Medulla oblongata (tissue), 1 donor: ENCODE measurements at regions not wholly inside any gene's neighbourhood (a gene's known extent, or its start where the extent isn't known, plus 50 kb on each side); places are given as distances from the start of the nearest gene placed in this dataset.

Experiments
- DNase-seq: peaks from one replicate; pipeline ENCODE4 v3.0.0-alpha.2; 2015; ENCODE audit errors: extremely low spot score

DNA sequence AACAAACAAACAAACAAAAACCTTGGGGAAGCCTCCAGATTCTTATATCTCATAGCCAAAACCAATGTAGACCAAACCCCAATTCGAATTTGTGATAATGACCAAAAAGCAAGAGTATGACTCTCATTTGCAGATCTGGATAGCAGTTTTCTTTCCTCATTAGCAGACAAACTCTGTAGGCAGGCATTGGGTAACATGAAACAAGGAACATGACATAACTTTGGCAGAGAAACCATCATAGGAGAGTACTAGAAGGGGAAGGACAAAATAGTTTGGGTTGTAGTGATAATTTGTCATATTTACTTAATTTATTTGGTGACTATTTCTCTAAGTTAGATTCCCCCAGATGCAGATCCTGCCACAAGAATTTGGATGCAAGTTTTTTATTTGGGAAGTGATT is 187.8 kb downstream of the MID1IP1 start:
- no peak for DNase-seq

GRCh38 chrX:38991656-38992440 is 190.6 kb downstream of the MID1IP1 start:
- DNase-seq = no peak

DNA sequence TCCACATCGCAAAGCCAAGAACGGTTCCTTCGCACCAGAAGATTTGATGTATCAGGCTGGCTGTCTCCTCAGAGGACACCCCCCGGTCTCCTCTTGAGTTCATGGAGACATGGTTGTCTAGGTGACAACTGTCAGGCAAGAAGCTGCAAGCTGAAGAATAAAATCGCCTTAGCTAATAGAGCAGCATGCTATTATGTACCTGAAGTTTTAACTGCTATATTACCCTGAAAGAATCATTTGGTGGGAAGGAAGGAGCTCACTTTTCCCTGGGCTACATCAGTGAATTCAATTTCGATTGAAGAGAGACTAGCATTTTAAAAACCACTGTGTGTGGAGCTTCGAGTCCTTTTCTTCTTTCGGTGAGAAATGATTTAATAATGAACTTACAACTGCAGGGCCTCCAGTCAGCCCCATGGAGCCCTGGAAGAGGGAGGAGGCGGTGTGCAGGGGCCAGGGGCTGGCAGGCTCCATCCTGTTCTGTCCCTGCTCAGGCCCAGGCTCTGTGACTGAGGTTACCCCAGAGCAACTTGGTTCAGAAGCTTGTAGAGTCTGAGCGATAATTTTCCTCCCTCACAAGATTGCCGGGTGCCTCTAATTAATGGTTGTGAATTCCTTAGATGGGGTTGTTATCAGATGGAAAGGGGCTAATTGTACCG is 191.3 kb downstream of the MID1IP1 start:
- no peak for DNase-seq

DNA sequence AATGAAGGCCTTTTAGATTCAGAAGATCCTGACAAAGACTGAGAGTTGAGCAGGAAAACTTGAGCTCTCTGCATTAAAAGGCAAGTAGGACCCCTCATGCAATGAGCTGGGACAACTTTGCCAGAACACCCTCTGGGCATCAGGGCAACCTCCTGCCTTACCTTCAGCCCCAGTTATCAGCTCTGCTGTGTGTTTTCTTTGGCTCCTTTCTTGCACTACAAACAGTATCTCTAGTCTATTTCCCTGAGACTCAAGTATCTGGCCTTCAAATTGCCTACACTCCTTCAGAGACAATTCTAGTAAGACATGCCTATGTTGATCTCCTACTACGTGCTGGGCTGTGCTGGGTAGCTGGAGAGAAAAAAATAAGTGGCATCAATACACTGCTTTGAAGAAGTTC is 192.2 kb downstream of the MID1IP1 start:
- no peak for DNase-seq

DNA sequence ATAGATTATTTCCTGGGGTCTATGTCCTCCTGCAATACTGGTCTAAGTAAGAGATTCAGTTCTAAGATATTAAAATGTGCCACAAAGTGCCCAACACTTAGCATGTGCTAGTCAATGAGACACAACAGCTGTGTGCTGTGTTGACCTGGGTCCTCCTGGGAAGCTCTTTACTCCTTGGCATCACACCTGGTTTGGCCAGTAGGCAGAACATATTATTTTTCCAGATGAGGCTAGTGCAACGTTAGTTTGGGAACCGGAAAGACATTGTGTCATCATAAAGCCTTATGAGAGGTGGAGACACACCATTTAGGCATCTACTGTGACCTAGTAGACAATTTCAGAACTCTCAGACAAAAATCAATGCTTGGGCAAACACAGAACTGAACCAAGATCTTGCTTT is 197.8 kb downstream of the MID1IP1 start:
- DNase-seq = no peak

DNA sequence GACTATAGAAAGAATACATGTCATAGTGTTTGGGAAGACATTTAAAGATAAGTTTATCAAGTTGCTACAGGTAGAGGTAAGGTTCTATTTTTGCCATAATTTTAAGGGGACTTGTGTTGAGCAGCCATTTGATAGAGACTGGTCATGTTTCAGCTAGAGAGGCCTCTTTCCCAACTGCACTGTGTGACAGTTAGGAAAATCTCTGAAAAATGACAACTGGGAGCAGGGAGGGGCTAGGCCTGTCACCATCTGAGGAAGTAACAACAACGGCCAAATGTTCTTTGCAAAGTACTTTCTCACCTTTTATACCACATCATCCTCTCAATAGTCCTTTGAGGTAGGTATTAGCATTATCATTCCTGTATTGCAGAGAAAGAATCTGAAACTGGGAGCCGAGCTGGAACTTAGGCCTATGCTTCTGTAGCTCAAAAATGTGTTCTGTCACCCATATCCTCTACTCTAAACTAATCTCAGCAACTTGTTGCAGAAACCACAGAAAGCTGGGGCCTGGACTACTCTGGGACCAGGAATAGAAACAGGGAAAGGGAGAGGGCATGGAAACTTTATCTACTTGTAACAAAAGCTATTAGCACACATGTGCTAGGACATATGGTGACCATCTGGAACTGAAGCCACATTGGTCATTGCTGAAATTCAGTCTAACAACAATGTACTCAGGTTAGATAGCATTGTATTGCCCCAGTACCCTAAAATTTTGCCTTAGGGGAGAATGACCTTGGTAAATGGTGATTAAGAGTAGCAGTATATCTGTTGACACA is 198.9 kb downstream of the MID1IP1 start:
- DNase-seq = no peak

- no peak for DNase-seq
These were observed 199.5 kb downstream of the MID1IP1 start for GRCh38 chrX:39000802-39001201.

DNA sequence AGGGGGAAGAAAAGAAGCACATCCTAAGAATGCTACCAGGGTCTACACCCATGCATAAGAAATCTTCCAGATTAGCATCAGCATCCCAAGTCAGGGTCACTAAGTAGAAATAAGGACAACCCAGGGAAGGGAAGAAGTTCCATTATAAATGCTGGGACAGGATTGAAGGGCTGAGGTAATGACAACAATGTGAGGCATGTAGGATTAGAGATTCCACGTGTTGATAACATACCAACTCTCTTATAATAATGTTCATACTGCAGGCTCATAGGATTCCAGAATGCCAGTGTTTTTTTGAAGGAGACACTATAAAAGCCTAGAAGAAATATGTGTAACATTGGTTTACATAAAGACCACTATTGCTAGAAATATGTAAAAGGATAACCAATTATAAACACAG is 201.2 kb downstream of the MID1IP1 start:
- DNase-seq = no peak

DNA sequence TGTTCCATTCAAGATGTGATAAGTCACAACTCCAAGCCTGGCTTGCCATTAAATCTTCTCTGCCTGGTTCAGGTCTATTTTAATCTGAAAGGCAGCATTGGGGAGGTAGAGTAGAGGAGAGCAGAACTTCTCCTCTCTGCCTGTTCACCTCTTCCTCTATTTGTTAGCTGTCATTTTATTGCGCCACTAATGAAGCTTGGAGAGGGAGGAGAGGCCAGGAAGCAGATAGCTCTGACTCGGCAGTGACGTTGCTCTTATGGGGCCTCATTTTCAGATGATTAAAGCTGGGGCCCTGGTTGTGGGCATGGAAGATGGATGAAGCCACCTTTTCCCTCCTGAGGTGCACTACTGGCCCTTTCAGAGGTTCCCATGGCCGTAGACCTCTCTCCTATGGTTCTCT is 207.3 kb downstream of the MID1IP1 start:
- DNase-seq = no peak

- no peak for DNase-seq
These were observed 210.4 kb downstream of the MID1IP1 start for GRCh38 chrX:39011454-39012221.

GRCh38 chrX:39012621-39013111 is 211.4 kb downstream of the MID1IP1 start:
- no peak for DNase-seq

DNA sequence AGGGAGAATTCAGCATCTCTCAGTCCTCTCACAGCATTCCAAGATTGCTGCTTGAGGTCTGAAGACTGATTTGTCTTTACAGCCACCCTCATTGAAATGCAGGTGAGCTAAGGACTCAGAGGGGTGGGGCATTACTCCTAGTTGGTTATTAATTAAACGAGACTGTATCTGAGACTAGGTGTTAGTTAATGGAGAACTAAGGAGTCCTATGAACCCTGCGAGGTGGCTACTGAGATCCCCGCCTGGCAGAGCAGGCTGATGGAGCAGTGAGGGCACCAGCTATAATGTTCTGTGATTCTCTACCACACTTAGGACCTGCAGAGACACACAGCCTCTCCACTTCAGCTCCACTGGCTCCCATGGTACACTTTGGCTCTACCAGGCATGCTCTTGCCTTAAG is 215.3 kb downstream of the MID1IP1 start:
- no peak for DNase-seq

DNA sequence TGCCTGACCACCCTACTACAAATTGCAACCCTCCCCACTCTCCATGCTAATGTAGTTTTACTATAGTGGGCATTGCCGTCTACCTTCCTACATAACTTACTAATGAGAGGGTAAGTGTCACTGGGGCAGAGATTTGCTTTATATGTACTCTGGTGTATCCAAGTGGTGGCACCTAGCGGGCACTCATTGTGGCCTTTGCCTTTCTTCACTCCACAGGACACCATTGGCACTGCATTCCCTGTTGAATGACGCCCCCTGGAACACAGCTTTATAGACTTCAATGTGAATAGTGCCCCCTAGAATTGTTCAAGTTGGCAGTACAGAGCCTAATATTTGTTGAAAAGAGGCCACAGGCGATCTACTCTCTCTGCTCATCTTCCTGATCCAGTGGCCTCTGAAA is 215.8 kb downstream of the MID1IP1 start:
- DNase-seq = no peak

DNA sequence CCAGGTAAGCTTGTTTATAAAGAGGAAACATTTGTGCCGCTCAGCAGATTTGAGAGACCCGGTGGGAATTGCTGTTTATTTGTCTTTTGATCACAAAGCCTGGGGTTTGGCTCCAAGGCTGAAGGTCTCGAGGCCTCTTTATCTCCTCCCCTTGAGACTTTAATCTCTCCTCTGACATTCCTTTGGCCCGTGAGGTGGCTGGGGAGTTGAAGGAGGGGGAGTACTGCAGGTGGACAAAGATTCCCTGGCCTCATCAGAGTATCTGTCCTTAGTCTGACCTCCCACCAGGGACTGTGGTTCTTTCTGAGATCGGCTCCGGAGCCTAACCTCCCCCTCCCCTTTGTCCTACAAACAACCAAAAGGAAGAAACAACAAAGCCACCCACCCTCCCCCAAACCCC is 216.5 kb downstream of the MID1IP1 start:
- DNase-seq = no peak

- DNase-seq = no peak
These were observed 217.3 kb downstream of the MID1IP1 start for GRCh38 chrX:39018541-39018940.

DNA sequence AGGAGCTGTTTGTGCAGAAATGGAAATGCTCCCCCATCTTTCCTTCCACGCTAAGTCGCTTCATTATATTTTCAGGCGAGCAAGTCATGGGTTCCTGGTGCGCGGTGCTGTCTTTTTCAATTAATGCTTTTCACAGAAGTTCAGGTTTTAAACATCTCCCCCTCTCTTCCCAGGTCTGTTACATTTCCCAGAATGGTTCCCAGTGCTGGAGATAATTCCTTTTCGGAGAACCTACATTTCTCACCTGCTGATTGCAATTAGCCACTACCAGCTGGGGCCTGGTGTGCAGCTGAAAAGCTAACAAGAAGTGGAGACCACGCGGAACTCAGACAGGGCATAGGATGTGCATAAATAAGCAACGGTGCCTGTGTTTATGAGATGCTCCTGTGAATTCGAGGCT is 217.8 kb downstream of the MID1IP1 start:
- no peak for DNase-seq

DNA sequence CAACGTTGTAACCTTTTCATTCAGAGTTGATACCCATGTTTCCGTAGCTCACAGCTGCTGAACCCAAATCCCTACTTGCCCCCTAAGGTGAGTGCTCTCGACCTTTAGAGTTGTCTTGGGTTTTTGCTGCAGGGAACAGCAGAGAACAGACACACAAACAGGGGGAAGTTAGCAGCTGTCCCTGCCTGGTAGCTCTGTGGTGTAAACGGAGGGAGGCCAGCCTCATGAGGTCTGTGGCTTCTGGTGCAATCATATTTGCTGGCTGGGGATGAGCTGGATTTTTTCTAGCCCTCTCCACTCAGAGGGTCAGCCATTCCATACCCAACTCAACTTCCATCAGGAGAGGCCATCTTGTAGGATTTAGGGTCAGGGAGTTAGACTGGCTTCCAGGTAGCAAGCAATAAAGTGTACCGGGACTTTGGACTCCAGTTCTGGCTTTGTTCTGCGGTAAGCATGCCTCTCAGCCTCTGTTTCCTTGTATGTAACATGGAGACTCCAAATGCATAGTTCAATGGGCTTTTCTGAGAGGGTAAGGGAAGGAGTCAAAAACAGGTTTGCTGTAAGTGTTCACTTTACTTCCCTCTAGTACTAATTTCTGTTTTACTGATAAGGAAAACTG is 218.9 kb downstream of the MID1IP1 start:
- no peak for DNase-seq

DNA sequence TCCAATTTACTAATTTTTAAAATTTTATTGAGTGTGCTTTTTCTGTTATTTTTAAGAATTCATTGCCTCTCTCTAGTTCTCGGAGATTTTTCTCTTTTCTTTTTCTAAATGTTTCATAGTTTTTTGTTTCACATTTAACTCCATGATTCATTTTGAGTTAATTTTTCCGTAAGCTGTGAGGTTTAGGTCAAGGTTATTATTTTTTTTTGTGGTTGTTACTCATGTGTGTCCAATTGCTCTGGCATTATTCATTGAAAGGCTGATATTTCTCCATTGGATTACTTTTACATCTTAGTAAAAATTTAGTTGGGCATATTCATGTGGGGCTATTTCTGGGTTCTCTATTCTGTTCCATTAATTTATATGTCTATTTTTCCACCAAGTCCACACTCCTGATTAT is 220.8 kb downstream of the MID1IP1 start:
- DNase-seq = no peak

DNA sequence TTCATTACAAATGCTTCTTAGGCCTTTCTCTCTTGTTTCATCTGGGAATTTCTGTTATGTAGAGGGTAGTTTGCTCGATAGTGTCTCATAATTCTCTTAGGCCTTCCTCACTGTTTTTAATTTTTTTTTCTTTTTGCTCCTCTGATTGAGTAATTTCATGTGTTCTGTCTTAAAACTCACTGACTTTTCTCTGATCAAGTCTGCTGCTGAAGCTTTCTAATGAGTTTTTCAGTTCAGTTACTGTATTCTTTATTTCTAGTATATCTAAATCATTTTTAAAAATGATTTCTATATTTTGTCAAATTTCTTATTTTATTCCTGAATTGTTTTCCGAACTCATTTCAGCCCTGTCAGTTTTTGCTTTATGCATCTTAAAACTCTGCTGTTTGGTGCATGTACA is 228.0 kb downstream of the MID1IP1 start:
- no peak for DNase-seq

- no peak for DNase-seq
These were observed 229.4 kb downstream of the MID1IP1 start for GRCh38 chrX:39030636-39031035.

DNA sequence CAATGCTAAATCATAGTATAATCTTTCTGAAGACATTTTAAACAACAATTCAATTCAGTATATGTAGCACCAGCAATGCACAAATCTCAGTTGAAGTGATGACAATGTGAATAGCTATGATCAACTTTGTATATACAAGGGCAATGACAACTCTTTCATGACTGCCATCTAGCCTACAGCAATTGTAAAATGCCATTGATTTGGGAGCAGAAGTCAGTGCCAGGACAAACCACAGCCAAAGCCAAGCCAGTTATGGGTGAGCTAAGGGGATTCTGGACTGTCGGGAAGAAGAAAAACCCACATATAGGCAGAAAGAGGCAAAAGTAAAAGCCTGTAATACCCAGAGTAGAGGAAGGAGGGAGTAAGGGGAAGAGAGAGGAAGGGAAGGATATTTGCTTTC is 238.6 kb downstream of the MID1IP1 start:
- no peak for DNase-seq
